Stimulated activated CD4-positive, alpha-beta T cell treated with anti-CD3 and anti-CD28 coated beads, Interleukin-2, amount 100 ng/mL, for 48 hours (primary cell): ENCODE measurements at regions not wholly inside any gene's neighbourhood (a gene's known extent, or its start where the extent isn't known, plus 50 kb on each side); places are given as distances from the start of the nearest gene placed in this dataset.

Experiments
- DNase-seq, 2 donors: peaks; one replicate each; pipeline ENCODE4 v3.0.0-alpha.2; 2020

DNA sequence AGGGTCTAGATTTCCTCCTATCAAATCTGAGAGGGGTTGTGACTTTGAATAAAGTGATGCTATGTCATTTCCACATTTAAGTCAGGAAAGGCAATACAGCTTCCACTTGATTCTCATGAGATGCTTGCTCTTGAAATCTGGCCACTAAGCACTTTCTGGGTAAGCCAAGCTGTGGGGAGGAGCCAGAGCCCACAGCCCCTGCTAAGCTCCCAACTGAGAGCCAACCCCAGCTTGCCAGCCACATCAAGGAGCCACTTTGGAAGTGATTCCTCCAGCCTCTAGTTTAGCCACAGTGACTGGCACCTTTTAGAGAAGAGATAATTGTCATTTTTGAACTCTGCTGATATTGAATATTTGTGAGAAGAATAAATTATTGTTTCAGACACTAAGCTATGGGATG lies 1441.5 kb upstream of the IGFBP7 start:
- DNase-seq, result no peak

DNA sequence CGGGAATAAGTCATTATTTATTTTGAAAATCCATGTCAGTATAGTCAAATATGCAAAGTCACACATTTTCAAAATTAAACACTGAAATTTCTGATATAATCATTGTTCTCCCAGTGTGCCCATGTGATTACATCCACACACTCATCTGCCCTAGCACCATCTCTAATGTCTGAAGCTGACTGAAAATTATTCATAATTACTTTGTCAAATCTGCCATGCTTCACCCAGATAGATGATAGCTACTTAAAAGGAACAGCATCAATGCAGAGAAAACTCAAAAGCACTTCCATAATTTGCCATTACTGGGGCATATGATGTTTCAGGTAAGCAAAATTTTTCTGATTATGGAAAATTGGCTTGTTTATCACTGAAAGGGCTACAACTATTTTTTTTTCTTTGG lies 1433.3 kb upstream of the IGFBP7 start:
- no peak for DNase-seq

DNA sequence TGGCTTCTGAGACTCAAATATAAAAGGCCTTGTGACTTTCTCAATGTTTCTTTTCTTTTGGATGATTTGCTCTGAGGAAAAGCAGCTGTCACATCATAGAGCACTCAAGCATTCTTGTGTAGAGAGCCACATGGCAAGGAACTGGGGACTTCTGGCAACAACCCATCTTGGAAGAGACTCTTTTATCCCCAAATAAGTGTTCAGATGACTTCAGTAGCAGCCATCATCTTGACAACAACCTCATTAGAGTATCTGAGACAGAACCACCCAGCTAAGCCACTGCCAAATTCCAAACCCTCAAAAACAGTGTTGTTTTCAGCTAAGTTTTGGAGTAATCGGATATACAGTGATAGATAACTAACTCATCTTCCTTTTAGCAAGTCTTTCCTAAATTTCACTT lies 1431.7 kb upstream of the IGFBP7 start:
- no peak for DNase-seq

DNA sequence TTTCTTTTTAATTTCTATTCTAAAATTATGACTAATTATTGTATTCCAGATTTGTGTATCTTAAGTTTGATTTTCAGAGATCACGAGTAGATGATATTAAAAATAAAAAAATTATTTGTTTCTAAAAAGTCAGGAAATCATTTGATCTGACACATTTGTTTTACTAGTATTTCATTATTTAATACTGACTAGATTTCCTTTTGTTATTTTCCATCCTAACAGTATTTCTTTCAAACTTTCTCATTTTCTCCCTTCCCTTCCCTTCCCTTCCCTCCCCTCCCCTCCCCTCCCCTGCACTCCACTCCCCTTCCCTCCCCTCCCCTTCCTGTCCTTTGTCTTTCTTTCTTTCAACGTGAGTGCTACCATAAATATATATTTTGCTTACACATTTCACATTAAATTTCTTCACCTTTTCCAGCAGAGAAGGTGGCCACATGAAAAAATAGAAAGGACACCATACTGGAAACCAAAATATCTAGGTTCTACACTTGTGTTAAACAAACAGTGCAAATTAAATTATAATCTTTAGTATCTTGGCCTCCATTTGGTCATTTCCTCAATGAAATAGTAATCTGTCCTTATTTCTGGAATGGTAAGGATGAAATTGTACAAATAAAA lies 1412.7 kb upstream of the IGFBP7 start:
- DNase-seq, result no peak

DNA sequence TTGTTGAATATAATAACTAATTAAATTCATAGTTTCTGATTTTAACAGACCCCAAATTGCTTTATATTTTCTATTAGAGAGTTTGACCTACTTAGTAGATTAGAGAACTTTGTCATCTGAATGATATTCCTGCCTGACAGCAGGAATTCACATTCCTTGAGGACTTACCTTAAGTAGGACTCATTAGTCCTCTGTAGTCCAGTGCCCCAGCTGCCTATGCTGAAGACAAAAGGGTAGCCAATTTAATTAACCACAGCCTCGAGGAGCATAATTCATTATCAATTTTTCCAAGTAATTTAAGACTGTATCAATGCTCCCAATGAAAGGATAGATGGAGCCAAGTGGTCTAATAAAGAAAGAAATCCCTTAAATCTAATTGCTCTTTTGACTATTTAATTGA lies 1405.0 kb upstream of the IGFBP7 start:
- DNase-seq, result no peak

DNA sequence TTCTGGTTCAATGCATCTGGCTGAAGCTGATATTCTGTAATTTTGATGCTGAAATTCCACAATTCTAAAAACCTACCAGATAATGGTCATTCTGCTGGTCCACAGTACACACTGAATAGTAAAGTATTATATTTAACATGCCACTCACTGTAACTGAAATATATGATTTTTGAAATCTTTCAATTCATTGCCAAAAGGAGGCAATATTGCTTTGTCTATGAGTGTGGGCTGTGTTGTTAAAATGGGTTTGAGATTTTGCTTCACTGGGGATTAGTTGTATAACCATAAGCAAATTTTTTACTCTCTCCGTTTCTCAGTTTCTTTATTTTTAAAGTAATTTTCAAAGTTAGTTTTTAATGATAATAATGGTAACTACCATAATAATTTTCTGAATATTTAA lies 1404.1 kb upstream of the IGFBP7 start:
- no peak for DNase-seq

DNA sequence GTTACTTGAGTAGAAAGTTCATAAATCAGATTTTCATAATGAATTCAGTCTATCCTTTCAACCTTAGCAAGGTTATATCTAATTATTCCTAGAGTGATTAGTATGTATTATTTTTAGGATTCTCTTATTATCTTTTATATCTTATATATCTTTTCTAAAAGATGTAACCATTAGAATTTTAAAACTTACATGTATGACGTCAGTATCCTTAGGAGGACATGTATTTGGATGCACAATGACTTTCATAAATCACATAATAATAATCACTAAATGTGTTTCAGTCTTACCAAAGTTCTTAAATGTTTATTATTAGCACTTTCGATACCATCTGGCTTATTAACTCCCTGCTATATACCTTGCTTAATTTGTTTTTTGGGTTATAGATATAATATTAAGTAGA lies 1400.5 kb upstream of the IGFBP7 start:
- no peak for DNase-seq

DNA sequence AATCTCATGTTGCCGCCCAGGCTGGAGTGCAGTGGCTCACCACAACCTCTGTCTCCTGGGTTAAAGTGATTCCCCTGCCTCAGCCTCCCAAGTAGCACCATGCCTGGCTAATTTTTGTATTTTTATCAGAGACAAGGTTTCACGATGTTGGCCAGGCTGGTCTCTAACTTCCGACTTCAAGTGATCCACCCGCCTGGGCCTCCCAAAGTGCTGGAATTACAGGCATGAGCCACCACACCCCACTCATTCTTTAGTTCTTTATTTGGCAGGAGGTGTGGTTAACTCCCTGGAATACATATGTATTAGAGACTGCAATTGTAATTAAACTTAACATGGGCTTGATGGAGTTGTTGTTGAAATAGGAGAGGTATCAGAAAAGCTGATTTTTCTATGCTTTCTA lies 1396.9 kb upstream of the IGFBP7 start:
- no peak for DNase-seq

DNA sequence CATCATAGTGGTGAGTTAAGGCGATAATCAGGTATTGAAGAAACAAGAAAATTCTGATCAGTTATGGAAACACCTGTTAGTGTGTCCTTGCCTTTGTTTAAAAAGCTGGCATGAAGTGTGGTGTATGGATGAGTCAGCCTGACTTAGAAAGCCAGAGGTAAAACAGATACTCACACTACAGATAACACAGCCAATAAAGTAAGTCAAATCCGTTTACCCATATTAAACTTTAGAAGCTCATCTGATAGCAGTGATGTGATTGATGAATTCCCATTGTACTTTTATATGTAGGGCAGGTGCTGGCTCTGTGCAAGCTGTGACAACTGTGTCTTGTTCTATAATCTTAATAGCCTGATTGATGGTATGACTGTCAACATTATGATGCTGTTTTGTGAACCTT lies 1392.7 kb upstream of the IGFBP7 start:
- no peak for DNase-seq

DNA sequence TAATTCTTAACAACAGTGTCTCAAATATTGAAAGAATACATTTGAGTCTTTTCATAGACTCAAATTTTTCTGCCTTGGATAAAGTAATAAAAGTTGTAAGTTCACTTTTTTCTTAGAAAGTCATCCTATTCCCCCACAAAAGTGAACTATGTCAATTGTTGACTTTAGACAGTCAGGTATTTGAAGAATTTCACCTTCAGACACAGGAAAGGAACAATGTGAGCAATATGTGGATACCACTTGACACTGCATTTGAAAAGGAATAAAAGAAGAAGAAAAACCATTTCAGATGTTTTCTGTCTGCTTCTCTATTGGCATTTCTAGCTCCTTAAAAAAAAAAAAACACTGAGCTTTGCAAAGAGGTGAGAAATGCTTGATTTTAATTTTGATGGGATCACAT lies 1389.0 kb upstream of the IGFBP7 start:
- DNase-seq, result no peak

DNA sequence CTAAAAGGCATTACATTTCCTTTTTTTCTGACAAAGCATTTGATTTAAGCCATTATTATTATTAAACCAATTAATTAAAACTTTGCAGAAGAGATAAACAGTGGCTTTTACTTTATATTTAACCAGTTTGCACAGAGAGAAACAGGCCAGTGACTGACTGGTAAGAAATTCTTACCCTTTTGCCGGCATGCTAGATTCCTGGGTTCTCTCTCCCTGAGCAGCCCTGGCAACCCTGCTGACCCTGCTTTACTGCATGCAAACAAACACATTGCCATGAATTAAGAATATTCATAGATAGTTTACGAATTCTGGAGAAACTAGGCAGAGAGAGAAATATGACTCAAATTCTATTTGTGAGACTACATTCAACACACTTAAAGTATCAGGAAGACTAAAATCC lies 1381.4 kb upstream of the IGFBP7 start:
- no peak for DNase-seq

DNA sequence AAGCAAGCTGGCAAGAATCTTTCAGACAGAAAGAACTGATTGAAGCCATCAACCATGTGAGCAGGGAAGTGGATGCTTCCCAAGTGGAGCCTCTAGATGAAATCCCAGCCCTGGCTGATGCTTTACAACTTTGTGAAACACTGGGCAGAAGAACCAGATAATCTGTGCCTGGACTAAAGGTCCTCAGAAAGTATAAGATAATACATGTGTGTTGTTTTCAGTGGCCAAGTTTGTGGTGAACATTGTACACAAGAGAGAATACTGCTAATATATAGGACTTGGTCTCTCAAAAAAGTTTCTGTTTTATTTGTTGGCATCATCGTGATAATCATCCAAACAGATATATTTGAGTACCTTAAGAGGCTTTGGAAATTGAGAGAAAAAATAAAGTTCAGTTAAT lies 1367.8 kb upstream of the IGFBP7 start:
- no peak for DNase-seq

DNA sequence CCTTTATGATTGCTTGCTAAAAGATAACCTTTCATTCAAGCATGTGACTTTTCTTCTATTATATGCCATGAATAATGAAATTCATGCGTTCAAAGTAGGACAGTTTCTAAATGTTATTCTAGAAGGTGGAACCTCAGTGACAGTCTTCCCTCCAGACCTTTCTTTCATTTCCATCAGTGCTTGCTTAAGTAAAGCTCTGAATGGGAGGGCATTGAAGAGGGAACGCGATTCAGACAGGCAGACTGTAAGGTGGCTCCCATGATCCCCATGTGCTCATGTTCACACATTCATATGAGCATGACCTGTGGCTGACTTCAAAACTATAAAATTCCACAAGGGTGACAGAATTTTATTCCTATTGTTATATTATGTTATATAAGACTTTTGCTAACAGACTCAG lies 1367.3 kb upstream of the IGFBP7 start:
- no peak for DNase-seq

DNA sequence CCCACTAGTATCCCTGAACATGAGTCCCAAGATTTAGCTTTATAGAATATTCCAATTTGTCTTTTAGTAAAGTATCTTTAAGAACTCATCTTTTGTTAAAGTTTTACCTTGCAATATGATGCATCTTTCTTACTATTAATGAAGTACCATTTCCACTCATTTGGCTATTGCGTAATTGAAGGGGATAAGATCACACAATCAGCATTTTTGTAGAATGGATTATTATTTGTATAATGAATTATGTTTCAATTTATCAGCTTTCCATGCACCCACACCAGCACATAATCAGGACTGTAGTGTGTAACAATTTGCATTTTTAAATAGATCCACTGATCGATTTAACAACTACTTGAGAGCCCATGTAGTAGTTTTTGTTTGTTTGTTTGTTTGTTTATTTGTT lies 1364.9 kb upstream of the IGFBP7 start:
- DNase-seq, result no peak

DNA sequence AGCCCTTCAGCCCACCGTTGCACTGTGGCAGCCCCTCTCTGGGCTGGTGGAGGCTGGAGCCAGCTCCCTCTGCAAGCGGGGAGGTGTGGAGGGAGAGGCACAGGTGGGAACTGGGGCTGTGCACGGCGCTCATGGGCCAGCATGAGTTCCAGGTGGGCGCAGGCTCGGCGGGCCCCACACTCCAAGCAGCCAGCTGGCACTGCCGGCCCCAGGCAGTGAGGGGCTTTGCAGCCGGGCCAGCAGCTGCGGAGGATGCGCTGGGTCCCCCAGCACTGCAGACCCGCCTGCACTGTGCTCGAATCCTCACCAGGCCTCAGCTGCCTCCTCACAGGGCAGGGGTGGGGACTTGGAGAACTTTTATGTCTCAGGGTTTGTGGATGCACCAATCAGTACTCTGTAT lies 1354.8 kb upstream of the IGFBP7 start:
- no peak for DNase-seq

DNA sequence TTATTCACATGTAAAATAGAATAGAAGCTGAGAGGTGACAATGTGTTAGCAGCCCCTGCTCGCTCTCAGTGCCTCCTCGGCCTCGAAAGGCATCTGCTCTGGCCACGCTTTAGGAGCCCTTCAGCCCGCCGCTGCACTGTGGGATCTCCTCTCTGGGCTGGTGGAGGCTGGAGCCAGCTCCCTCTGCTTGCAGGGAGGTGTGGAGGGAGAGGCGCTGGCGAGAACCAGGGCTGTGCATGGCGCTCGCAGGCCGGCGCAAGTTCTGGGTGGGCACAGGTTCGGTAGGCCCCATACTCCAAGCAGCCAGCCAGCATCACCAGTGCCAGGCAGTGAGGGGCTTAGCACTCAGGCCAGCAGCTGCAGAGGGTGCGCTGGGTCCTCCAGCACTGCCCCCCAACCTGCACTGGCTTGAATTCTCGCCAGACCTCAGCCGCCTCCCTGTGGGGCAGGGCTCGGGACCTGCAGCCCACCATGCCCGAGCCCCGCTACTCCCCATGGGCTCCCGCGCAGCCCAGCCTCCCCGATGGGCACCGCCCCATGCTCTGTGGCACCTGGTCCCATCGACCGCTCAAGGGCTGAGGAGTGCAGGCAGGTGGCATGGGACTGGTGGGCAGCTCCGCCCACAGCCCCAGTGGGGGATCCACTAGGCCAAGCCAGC lies 1346.7 kb upstream of the IGFBP7 start:
- no peak for DNase-seq

DNA sequence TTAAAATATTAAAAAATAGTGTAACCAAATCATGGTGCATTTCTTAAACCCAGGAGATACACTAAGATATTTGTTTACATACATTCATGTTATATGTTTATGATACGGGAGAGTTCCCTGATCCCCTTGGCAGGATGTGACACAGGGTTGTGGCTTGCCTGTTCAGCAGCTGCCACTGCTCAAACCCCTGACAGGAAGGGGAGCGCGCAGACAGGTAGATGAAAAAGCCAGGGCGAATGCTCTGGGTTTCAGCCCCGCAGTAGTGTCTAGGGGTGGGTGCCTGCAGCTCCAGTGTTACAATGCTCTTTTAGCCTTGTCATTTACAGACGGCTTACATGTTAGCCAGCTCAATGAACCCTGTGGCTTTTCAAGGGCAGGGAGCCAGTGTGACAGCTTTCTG lies 1343.8 kb upstream of the IGFBP7 start:
- no peak for DNase-seq

DNA sequence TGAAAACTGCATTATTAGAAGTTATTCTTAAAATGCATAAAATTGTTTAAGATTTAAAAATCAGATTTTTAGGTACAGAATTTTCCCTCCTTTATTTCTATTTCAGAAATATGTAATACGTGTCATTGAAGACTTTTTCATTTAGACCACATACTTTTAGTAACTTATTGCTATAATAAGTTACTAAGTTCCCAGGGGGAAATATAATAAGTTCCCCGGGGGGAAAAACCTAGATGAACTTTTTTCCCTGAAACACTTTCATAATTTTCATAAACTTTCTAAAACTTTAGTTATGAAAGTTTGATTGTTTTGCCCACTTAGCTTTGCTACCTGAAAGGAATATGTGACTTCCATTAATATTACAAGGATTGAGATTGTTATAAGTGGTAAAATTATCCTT lies 1341.5 kb upstream of the IGFBP7 start:
- no peak for DNase-seq

DNA sequence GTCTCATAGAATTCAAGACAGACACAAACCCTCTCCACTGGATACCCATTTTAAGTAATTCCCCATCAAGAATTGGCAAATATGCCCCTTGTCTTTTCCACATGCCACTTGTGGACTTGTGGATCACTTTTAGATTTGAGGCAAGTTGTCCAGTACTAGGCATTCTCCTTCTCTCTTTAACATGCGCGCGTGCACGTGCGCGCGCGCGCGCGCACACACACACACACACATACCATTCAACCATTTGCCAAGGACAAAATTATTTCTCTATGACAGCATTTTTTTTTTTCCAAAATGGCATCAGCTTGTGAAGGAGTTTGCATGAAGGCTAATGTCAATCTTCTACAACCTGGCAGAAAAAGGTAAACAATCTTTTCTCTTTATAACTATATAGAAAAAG lies 1325.7 kb upstream of the IGFBP7 start:
- no peak for DNase-seq

DNA sequence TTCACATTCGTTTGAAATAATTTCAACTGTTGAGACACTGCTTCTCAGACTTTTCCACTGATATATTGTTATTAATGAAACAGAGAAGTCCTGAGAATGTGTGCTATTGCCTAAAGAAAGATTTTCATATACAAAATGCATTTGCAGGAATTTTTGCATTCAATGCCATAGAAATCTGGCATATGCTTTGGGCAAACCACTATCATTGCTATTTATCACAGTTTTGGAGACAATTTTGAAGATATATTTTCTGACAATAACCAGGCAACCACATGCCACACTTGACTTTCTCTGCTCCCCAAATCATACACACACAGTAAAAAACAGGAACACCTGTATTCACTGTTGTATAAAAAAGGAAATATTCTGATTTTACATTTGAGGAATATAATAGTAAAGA lies 1303.7 kb upstream of the IGFBP7 start:
- no peak for DNase-seq

DNA sequence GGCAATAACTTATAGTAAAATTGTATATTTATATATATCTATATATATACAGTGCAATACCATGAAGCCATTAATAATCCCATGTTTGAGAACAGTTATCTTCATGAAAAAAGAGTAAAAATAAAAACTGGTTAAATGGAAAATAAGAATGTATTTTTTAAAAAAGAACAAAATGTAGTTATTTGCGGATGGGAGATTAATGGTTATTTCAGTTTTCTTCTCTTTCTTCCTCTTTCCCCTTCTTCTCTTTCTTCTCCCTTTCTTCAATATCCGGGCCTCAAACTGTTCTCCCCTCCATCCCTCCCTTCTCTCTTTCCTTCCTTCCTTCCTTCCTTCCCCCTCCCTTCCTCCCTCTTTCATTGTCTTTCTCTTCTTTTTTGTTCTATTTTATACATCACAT lies 1301.7 kb upstream of the IGFBP7 start:
- no peak for DNase-seq

DNA sequence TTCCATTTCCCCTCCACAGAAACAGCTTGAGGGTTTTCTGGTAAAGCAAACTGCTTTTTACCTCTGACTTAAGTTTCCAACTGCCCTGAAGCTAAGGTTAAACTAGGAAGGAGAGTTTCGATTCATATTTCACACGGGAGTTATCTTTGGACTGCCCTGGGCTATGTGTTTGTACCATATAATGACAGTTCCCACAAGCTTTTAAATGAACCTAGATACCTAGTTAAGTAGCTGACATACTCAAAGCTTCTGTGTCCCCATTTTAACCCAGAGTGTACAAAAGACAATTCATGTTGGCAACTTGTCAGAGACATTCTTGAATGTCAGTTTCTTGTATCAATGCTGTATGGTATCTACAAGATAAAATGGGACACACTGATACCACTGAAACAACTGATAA lies 1296.6 kb upstream of the IGFBP7 start:
- DNase-seq, result no peak

DNA sequence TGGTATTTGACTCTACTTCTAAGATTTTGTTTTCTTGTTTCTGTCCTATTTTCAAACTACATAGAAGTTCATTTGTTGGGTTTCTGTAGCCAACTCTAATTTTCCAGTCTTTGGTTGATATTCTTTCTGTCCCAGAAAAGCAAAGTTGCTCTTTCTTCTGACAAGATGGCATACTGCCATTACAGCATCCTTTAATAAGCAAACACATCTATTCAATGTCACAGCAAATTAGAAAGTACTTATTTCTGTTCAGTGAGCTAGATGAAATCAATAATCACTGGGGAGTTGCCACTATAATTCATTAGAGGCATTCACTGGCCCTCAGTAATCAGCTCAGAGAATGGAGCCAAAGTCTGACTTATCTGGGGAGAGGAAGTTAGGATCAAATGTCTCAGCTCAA lies 1258.0 kb upstream of the IGFBP7 start:
- DNase-seq, result no peak

DNA sequence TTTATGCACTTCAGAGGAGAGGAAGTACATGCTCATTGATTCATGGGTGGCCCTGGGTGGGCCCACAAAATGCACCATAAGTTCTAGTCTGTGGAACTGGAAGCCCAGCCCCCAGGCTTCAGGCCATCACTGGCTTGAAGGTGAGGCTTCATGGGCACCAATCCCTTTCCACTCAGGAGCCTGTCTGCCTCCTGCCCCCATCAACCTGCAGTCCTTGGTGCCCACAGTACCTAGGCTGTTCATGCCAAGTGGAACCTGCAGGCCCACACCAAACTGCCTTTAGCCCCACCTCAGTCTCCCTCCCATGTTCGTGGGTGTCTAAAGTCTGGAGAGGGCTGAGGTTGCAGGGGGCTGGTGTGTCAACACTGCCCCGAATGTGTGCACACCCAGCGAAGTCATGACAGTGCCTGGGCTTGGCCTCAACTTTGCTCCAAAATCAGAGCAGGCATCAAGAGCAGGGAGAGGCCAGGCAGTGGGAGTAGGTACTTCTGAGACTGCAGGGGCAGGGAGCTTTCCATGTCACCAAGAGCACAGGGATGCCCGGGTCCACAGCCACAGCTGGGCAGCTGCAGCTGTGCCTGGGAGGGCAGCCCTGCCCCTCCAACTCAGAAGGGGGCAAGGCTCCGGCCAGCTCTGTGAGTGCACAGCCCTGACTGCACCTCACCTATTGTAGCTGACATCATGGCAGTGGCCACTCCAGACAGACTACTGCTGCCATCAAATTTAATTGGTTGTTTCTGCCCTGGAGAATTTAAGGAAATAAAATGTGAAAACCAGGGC lies 1250.4 kb upstream of the IGFBP7 start:
- DNase-seq, result no peak

DNA sequence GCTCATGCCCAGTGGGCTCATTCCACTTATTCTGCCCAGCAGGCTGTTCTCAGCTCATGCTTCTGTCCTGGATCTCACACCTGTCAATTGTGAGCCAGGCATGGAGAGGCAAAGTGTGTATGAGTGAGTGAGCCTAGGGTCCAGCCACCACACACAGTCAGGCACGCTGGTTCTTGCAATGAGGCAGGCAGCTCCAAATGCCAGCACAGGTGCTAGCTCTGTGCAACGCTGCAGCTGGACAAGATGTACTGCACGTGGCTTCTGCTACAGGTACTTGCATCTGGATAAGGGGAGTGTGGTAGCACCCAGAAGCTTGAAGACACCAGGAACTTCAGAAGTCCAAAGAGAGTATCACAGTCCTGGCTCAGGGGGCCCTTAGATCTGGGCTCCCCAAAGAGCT lies 1249.4 kb upstream of the IGFBP7 start:
- DNase-seq, result no peak
